Subcutaneous abdominal adipose tissue (tissue), 5 donors: ENCODE measurements at regions not wholly inside any gene's neighbourhood (a gene's known extent, or its start where the extent isn't known, plus 50 kb on each side); places are given as distances from the start of the nearest gene placed in this dataset.

Experiments
- H3K27ac ChIP-seq: one replicate; pipeline ENCODE4 v1.7.0; 2013; ENCODE audit warnings: low read depth, mild to moderate bottlenecking, inconsistent platforms, low read length, moderate library complexity
- H3K27me3 ChIP-seq, 5 donors: one replicate each; pipeline ENCODE4 v1.7.0; 2013; ENCODE audit warnings: low read length in 5 of 5, inconsistent platforms in 1 of 5; ENCODE audit not compliant: control insufficient read depth in 5 of 5, insufficient read depth in 4 of 5
- H3K36me3 ChIP-seq, 5 donors: one replicate each; pipeline ENCODE4 v1.7.0; 2013; ENCODE audit warnings: low read length in 5 of 5; ENCODE audit not compliant: control insufficient read depth in 5 of 5, insufficient read depth in 5 of 5
- H3K4me1 ChIP-seq, 5 donors: one replicate each; pipeline ENCODE4 v1.7.0; 2013; ENCODE audit warnings: low read length in 5 of 5, mild to moderate bottlenecking in 3 of 5, moderate library complexity in 1 of 5; ENCODE audit not compliant: control insufficient read depth in 5 of 5, insufficient read depth in 5 of 5
- H3K4me3 ChIP-seq, 5 donors: one replicate each; pipeline ENCODE4 v1.7.0; 2013; ENCODE audit warnings: low read length in 5 of 5, low read depth in 1 of 5
- H3K9ac ChIP-seq, 5 donors: one replicate each; pipeline ENCODE4 v1.7.0; 2013; ENCODE audit warnings: low read length in 5 of 5, mild to moderate bottlenecking in 4 of 5, moderate library complexity in 3 of 5
- H3K9me3 ChIP-seq, 5 donors: one replicate each; pipeline ENCODE4 v1.7.0; 2013; ENCODE audit warnings: low read length in 5 of 5; ENCODE audit not compliant: control insufficient read depth in 5 of 5
- donor health status: healthy.
- donor health status: healthy.
- donor health status: healthy.
- donor health status: healthy.
- donor health status: healthy.

- Histone ChIP-seq H3K9ac (no peak overlapping the region), H3K27me3 (no peaks in the 10 kb centered on the region), H3K9me3 (no peaks in the 10 kb centered on the region), H3K27ac (peak overlapping the region; percentile 8), H3K4me3 (no peak overlapping the region), H3K4me1 (peaks cover 0 to 31% (median 18%) of the 10 kb centered on the region in 5 donors), H3K36me3 (no peaks in the 10 kb centered on the region)
Observed at GRCh38 chr4:183828839-183829238, 76.3 kb upstream of the STOX2 start.

- H3K36me3 ChIP-seq, result no peaks in the 10 kb centered on the region
- H3K9me3 ChIP-seq, result no peaks in the 10 kb centered on the region
- no peaks in the 10 kb centered on the region for H3K27me3 ChIP-seq
- no peak overlapping the region for H3K4me3 ChIP-seq
- peak overlapping the region; percentile 63 for H3K27ac ChIP-seq
- H3K9ac ChIP-seq, result no peak overlapping the region
- H3K4me1 ChIP-seq, result peaks cover 0 to 31% (median 18%) of the 10 kb centered on the region in 5 donors
Observed at GRCh38 chr4:183830438-183830985, 74.6 kb upstream of the STOX2 start.

GRCh38 chr4:183831026-183831446, 74.1 kb upstream of the STOX2 start:
- Histone ChIP-seq H3K27ac (peak overlapping the region; percentile 63), H3K27me3 (no peaks in the 10 kb centered on the region), H3K4me1 (peaks cover 0 to 34% (median 20%) of the 10 kb centered on the region in 5 donors), H3K9me3 (no peaks in the 10 kb centered on the region), H3K36me3 (no peaks in the 10 kb centered on the region), H3K4me3 (no peak overlapping the region), H3K9ac (no peak overlapping the region)

GRCh38 chr4:183831683-183832082, 73.4 kb upstream of the STOX2 start:
- Histone ChIP-seq H3K4me1 (peaks cover 0 to 34% (median 20%) of the 10 kb centered on the region in 5 donors), H3K9me3 (no peaks in the 10 kb centered on the region), H3K4me3 (no peak overlapping the region), H3K27ac (peak overlapping the region; percentile 63), H3K9ac (no peak overlapping the region), H3K27me3 (no peaks in the 10 kb centered on the region), H3K36me3 (no peaks in the 10 kb centered on the region)

- H3K27ac ChIP-seq, result no peak overlapping the region
- H3K4me1 ChIP-seq, result peaks cover 0 to 31% (median 20%) of the 10 kb centered on the region in 5 donors
- no peak overlapping the region for H3K9ac ChIP-seq
- H3K9me3 ChIP-seq, result no peaks in the 10 kb centered on the region
- no peaks in the 10 kb centered on the region for H3K27me3 ChIP-seq
- H3K4me3 ChIP-seq, result no peak overlapping the region
- H3K36me3 ChIP-seq, result no peaks in the 10 kb centered on the region
Observed at GRCh38 chr4:183832776-183833450, 72.2 kb upstream of the STOX2 start.

GRCh38 chr4:183834252-183834651, 70.9 kb upstream of the STOX2 start:
- peaks cover 0 to 26% (median 12%) of the 10 kb centered on the region in 5 donors for H3K4me1 ChIP-seq
- no peaks in the 10 kb centered on the region for H3K27me3 ChIP-seq
- H3K36me3 ChIP-seq, result no peaks in the 10 kb centered on the region
- no peak overlapping the region for H3K4me3 ChIP-seq
- H3K9ac ChIP-seq, result no peak overlapping the region
- no peaks in the 10 kb centered on the region for H3K9me3 ChIP-seq
- no peak overlapping the region for H3K27ac ChIP-seq

- Histone ChIP-seq H3K4me1 (peaks cover 0 to 3% (median 0%) of the 10 kb centered on the region in 5 donors), H3K27ac (no peak overlapping the region), H3K27me3 (no peaks in the 10 kb centered on the region), H3K9ac (no peak overlapping the region), H3K4me3 (no peak overlapping the region), H3K9me3 (no peaks in the 10 kb centered on the region), H3K36me3 (no peaks in the 10 kb centered on the region)
Observed at GRCh38 chr4:183837222-183837621, 67.9 kb upstream of the STOX2 start.

GRCh38 chr4:183838987-183839712, 66.0 kb upstream of the STOX2 start:
- no peak overlapping the region for H3K9ac ChIP-seq
- H3K36me3 ChIP-seq, result no peaks in the 10 kb centered on the region
- no peak overlapping the region for H3K4me3 ChIP-seq
- H3K9me3 ChIP-seq, result no peaks in the 10 kb centered on the region
- H3K4me1 ChIP-seq, result peaks cover 0 to 3% (median 0%) of the 10 kb centered on the region in 5 donors
- no peaks in the 10 kb centered on the region for H3K27me3 ChIP-seq
- no peak overlapping the region for H3K27ac ChIP-seq

GRCh38 chr4:183840311-183840710, 64.8 kb upstream of the STOX2 start:
- H3K27ac ChIP-seq, result no peak overlapping the region
- no peak overlapping the region for H3K9ac ChIP-seq
- H3K4me1 ChIP-seq, result peaks cover 0 to 3% (median 0%) of the 10 kb centered on the region in 5 donors
- no peaks in the 10 kb centered on the region for H3K36me3 ChIP-seq
- H3K27me3 ChIP-seq, result no peaks in the 10 kb centered on the region
- H3K9me3 ChIP-seq, result no peaks in the 10 kb centered on the region
- no peak overlapping the region for H3K4me3 ChIP-seq

GRCh38 chr4:183841001-183841400, 64.1 kb upstream of the STOX2 start:
- Histone ChIP-seq H3K4me1 (no peaks in the 10 kb centered on the region), H3K4me3 (no peak overlapping the region), H3K36me3 (no peaks in the 10 kb centered on the region), H3K9ac (no peak overlapping the region), H3K27ac (no peak overlapping the region), H3K27me3 (no peaks in the 10 kb centered on the region), H3K9me3 (no peaks in the 10 kb centered on the region)
